ENCODE measurements at regions not wholly inside any gene's neighbourhood (a gene's known extent, or its start where the extent isn't known, plus 50 kb on each side); places are given as distances from the start of the nearest gene placed in this dataset.

GRCh38 chr10:107800061-107800460 lies 635.6 kb upstream of the SORCS1 start:
- intact Hi-C loops (cut with micrococcal nuclease), result no loop called here
- POLR2A ChIA-PET (ENCODE audit: unreplicated experiment), result no interaction called here
- CTCF ChIA-PET, result no interaction called here
- Histone ChIP-seq H3K79me2 (ENCODE audit: low read length) (no peaks in the 10 kb centered on the region), H3K27ac (ENCODE audit: low read length) (no peak overlapping the region), H3K4me2 (ENCODE audit: low read length) (no peak overlapping the region), H3K4me1 (ENCODE audit: insufficient read depth, low read length) (no peaks in the 10 kb centered on the region), H3F3A (ENCODE audit: low read length, unreplicated experiment) (no peaks in the 10 kb centered on the region), H3K9ac (ENCODE audit: low read length) (no peak overlapping the region), H3K36me3 (ENCODE audit: low read depth, low read length) (no peaks in the 10 kb centered on the region), H3K9me2 (replicated peaks; ENCODE audit: low read length) (no peaks in the 10 kb centered on the region), H4K20me1 (ENCODE audit: low read length) (no peaks in the 10 kb centered on the region), H3K4me3 (ENCODE audit: low read length) (no peak overlapping the region), H3K9me3 (ENCODE audit: low read length) (no peaks in the 10 kb centered on the region), H3K27me3 (ENCODE audit: low read length) (no peaks in the 10 kb centered on the region), H2AFZ (ENCODE audit: low read length) (no peak overlapping the region)
- BruUV-seq (replicated peaks), result no TSS peak
- ATAC-seq (no peak), DNase-seq (no peak)
- TF ChIP-seq CTCF (conservative IDR thresholded peaks at IDR 0.05; ENCODE audit: low read depth, low read length), result no peak
- TF ChIP-seq EZH2 (IDR thresholded peaks at IDR 0.05; ENCODE audit: low read length, unreplicated experiment), result no peak
- no peak for TF ChIP-seq EZH2phosphoT487 (IDR thresholded peaks at IDR 0.05; ENCODE audit: borderline replicate concordance, low read length)

- Histone ChIP-seq H2AFZ (ENCODE audit: low read length) (no peak overlapping the region), H3K27ac (ENCODE audit: low read length) (no peak overlapping the region), H3K9me2 (replicated peaks; ENCODE audit: low read length) (no peaks in the 10 kb centered on the region), H3K4me1 (ENCODE audit: insufficient read depth, low read length) (no peaks in the 10 kb centered on the region), H3K27me3 (ENCODE audit: low read length) (no peaks in the 10 kb centered on the region), H3F3A (ENCODE audit: low read length, unreplicated experiment) (no peaks in the 10 kb centered on the region), H3K9ac (ENCODE audit: low read length) (no peak overlapping the region), H3K4me3 (ENCODE audit: low read length) (no peak overlapping the region), H3K36me3 (ENCODE audit: low read depth, low read length) (no peaks in the 10 kb centered on the region), H4K20me1 (ENCODE audit: low read length) (no peaks in the 10 kb centered on the region), H3K4me2 (ENCODE audit: low read length) (no peak overlapping the region), H3K79me2 (ENCODE audit: low read length) (no peaks in the 10 kb centered on the region), H3K9me3 (ENCODE audit: low read length) (no peaks in the 10 kb centered on the region)
- DNase-seq (no peak), ATAC-seq (no peak)
- CTCF ChIA-PET, result no interaction called here
- POLR2A ChIA-PET (ENCODE audit: unreplicated experiment), result no interaction called here
- intact Hi-C loops (cut with micrococcal nuclease), result no loop called here
- TF ChIP-seq EZH2phosphoT487 (IDR thresholded peaks at IDR 0.05; ENCODE audit: borderline replicate concordance, low read length) (no peak), EZH2 (IDR thresholded peaks at IDR 0.05; ENCODE audit: low read length, unreplicated experiment) (no peak), CTCF (conservative IDR thresholded peaks at IDR 0.05; ENCODE audit: low read depth, low read length) (no peak)
- no TSS peak for BruUV-seq (replicated peaks)
Observed at GRCh38 chr10:107790271-107790670, 625.8 kb upstream of the SORCS1 start.

GRCh38 chr10:107771066-107771465 lies 606.6 kb upstream of the SORCS1 start:
- H3K4me2 ChIP-seq (ENCODE audit: low read length), result no peak overlapping the region
- no peaks in the 10 kb centered on the region for H3F3A ChIP-seq (ENCODE audit: low read length, unreplicated experiment)
- no peaks in the 10 kb centered on the region for H3K79me2 ChIP-seq (ENCODE audit: low read length)
- H2AFZ ChIP-seq (ENCODE audit: low read length), result no peak overlapping the region
- intact Hi-C loops (cut with micrococcal nuclease), result no loop called here
- no TSS peak for BruUV-seq (replicated peaks)
- no peak overlapping the region for H3K27ac ChIP-seq (ENCODE audit: low read length)
- ChIA-PET CTCF (no interaction called here), POLR2A (ENCODE audit: unreplicated experiment) (no interaction called here)
- no peaks in the 10 kb centered on the region for H3K36me3 ChIP-seq (ENCODE audit: low read depth, low read length)
- ATAC-seq (no peak), DNase-seq (no peak)
- H3K27me3 ChIP-seq (ENCODE audit: low read length), result no peaks in the 10 kb centered on the region
- H4K20me1 ChIP-seq (ENCODE audit: low read length), result no peaks in the 10 kb centered on the region
- H3K4me3 ChIP-seq (ENCODE audit: low read length), result no peak overlapping the region
- H3K4me1 ChIP-seq (ENCODE audit: insufficient read depth, low read length), result no peaks in the 10 kb centered on the region
- H3K9me3 ChIP-seq (ENCODE audit: low read length), result no peaks in the 10 kb centered on the region
- H3K9me2 ChIP-seq (replicated peaks; ENCODE audit: low read length), result no peaks in the 10 kb centered on the region
- no peak overlapping the region for H3K9ac ChIP-seq (ENCODE audit: low read length)
- TF ChIP-seq EZH2 (IDR thresholded peaks at IDR 0.05; ENCODE audit: low read length, unreplicated experiment) (no peak), CTCF (conservative IDR thresholded peaks at IDR 0.05; ENCODE audit: low read depth, low read length) (no peak), EZH2phosphoT487 (IDR thresholded peaks at IDR 0.05; ENCODE audit: borderline replicate concordance, low read length) (no peak)
